GM19463 (cell line): ENCODE measurements at regions not wholly inside any gene's neighbourhood (a gene's known extent, or its start where the extent isn't known, plus 50 kb on each side); places are given as distances from the start of the nearest gene placed in this dataset.

Experiments
- ATAC-seq: cut with Tn5 transposase; IDR thresholded peaks from one replicate; pipeline ENCODE4 v1.9.1; 2021; ENCODE audit warnings: mild to moderate bottlenecking, moderate library complexity; ENCODE audit not compliant: unreplicated experiment

- no peak for ATAC-seq
Measured at GRCh38 chr1:83689921-83690868, 308.7 kb downstream of the TTLL7 start.

DNA sequence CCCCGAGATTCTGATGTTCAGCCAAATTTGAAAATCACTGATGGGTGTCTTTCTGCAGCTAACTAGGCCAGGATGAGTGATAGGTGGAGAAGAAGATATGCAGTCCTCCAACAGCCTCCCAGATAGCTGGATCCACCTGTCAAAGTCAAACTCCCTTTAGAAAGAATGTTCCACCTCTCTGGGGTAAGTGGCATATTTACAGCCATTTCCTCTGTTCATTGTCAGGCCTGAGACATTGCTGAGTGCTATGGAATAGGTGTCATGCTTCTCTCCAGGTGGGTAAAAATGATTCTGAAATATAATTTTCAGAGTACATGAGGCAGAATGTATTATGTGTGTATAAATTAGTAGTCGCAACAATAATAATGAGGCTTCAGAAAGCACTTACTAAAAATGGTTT, 316.8 kb downstream of the TTLL7 start:
- ATAC-seq: no peak

DNA sequence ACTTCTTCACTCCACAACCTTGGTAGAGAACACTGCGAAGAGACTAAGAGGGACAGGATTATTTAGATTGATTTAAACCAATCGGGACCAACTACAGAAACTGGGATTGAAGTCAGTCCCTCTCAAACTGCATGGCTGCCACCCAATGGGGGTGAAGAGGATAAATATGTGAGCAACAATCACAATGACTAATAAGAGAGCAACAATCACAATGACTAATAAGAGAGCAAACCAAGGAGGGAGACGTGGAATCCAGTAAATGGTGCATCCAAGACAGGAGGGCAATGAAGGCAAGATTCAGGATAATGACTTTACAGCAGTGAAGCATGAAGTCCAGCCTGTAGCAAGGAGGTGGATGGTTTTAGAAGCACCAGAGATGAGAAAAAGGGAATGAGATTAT, 322.8 kb downstream of the TTLL7 start:
- ATAC-seq: no peak

- ATAC-seq: peak; percentile 63
Measured at GRCh38 chr1:83673312-83673711, 325.6 kb downstream of the TTLL7 start.

GRCh38 chr1:83671586-83671985, 327.3 kb downstream of the TTLL7 start:
- ATAC-seq: no peak

DNA sequence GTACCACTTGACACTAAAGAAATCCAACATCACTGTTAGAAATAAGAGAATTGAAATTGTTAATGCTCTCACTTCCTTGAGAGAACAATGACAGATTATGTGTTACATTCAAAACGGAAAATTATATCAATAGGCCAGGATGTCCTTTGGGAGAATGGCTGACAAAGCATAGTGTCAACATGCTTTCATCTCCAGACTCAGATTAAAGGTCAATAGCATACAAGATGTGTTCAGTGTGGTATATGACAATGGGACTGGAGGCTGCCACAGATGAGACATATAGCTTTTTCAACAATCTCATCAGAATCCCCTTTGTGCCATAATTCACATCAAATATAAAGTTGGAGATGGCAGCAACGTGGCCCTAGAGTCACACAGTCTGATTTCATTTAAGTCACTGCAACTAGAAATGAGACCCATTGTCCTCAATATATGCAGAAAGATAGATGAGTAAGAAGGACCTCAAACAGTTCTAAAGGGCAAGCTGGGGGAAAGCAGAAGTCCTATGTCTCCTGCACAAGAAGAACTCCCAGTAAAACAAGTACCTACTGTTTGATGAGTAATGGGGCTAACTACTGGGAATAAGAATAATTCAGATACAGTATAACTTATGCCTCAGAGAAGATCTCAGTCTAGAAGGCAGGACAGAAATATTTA, 327.9 kb downstream of the TTLL7 start:
- no peak for ATAC-seq

DNA sequence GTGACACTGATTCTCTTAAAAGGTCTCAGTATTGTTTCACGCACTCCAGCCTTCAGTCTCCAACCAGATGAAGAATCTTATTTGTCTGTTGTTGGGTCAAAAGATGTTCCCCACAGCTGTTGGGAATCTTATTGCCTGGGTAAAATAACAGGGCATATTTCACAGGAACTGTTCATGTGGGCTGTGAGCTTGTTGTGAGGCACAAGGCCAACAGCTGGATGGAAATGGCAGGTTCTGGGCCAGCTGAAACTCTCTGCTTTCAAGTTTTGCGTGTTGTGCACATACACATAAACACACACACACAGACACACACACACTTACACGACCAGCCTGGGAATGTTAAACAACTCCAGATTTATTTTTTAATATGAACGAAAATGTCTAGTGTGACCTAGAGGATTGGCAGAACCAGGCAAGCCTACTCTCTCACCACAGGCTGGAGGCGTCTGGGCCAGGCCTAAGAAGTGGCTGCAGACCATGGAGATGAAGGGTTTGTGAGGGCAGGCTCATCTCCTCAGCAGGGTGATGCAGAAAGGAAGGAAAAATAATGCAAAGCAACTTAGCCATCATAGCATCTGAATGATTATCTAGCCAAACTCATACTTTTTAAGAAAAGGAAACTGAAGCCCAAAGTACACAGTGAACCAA, 357.0 kb downstream of the TTLL7 start:
- ATAC-seq: no peak

GRCh38 chr1:83641206-83641658, 357.7 kb downstream of the TTLL7 start:
- ATAC-seq: no peak

DNA sequence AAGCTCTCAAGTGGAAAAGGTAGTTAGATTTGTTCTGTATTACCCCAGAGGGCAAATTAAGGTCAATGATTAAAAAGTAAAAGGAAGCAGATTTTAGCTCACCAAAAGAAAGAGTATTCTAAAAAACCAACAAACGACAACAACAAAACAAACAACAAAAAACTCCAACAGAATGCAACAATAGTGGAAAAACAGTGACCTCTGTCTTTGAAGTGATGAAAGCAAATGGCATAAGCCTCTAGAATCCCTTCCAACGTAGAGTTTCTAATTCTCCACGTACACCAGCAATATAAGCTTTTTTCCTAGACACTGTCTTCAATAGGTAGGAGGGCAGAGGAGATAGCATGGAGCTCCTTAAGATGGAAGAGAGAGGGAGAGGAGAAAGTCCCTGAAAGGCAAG, 359.1 kb downstream of the TTLL7 start:
- no peak for ATAC-seq

DNA sequence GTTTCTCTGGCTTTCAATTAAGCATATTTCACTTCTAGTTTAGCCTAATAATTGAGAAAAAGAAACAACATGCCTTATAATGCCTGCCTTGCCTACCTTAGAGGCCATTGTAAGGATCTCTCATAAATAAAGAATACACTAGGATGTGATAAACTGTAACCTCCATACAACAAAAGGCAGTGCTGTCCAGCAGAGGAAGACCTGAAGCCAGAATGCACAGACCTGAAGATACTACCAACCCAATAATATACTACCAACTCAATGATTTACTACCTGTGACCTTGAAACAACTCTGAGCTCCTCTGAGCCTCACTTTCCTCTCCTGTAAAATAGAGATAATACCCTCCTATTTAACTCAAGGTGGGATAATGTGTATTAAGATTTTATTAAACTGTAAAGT, 361.3 kb downstream of the TTLL7 start:
- no peak for ATAC-seq

- ATAC-seq: no peak
Measured at GRCh38 chr1:83637009-83637408, 361.9 kb downstream of the TTLL7 start.

DNA sequence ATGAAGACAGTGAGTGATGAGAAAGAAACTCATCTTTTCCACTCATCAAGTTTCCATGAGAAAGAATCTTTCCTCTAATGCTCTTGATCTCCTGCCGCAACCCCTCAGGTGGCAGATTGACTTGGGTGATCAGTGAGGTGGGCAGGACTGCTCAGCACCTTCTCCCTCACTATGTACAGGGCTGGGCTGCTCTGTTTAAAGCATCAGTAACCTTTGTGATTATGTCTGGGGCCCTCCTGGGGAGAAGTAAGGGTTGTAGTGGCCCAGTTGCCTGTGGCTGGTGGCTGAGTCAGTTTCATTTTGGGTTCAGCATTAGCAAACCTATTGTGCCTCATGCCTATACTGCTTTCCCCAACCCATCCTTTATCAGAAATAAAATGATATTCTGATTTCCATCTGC, 366.0 kb downstream of the TTLL7 start:
- no peak for ATAC-seq

DNA sequence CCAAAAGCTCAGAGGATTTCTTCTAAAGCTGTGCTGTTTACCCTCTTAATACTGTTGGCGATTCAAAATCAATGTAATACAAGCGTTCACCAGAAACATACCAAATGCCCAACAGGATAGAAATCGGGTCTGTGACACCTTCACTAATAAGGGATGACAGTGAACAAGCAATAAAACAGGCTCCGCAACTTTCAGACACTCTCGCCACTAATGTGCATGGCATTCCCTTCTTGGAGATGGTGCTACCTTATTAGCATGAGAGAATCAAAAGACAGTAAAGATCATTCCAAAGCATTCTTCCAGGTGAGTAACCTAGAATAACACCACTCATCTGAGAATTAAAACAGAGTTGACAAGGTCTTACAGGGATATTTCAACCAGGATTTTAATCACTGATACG, 367.1 kb downstream of the TTLL7 start:
- no peak for ATAC-seq

GRCh38 chr1:83627045-83627444, 371.9 kb downstream of the TTLL7 start:
- no peak for ATAC-seq

DNA sequence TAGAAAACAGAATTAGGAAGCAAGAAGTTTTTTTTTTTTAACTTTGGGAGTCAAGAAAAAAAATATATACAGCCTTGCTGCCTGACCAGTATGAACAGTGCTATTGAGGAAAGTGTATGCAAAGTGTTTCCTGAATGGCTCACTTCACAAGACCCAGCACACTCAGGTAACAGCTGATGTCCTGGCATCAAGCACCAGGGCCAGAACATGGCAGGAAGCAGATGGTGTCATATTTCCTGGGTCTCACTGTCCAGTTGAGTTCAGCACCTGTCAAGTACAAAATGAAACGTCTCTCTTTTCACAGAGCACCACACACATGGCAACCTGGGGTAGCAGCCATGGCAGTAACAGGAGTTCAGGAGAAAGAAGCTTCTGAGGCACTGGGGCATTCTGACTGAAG, 372.3 kb downstream of the TTLL7 start:
- ATAC-seq: no peak

DNA sequence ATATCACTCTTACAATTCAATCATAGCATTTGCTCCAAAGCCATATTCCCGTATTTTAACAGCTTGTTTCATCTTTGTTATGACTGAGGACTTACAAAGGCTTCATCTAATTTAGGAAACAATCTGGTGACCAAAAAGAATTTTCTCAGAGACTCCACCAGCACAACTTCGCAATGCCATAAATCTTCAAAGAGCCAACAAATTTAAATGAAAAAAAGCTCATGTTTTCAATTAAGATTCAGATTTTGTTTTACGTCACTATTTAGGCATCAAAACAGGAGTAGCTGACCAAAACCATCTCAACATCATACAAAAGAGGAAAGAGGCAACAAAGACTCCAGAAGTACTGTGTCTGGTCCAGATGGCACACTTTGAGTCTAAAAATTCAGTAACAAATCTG, 373.3 kb downstream of the TTLL7 start:
- ATAC-seq: no peak

GRCh38 chr1:83620016-83620415, 378.9 kb downstream of the TTLL7 start:
- ATAC-seq: no peak

- ATAC-seq: no peak
Measured at GRCh38 chr1:83619170-83619896, 379.6 kb downstream of the TTLL7 start.

GRCh38 chr1:83617883-83618282, 381.0 kb downstream of the TTLL7 start:
- ATAC-seq: no peak

GRCh38 chr1:83615370-83615769, 383.6 kb downstream of the TTLL7 start:
- ATAC-seq: no peak

DNA sequence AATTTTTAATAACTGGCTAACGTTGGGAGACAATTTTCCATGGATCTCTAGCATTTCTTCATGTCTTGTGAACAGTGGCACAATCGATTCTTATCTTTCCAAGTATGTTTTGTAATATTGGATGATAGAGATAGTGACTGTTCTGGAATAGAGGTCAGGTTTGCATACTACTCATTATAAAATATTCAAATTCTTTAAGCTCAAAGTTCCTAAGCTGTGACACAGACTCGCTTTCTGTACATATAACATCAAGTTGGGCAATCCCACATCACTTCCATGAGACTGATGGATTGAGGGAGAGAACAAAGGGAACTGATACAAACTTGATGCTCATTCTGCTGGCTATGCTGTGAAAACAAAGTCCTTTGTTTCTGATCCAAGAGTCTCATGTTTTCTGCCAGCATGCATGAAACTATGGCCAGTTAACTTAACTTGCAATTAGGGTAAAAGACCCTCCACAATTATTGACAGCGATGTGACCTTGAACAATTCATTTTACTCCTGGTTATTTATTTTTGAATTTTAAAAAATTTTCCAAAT, 392.4 kb downstream of the TTLL7 start:
- no peak for ATAC-seq
